Right kidney (tissue), 1 donor: ENCODE measurements at regions not wholly inside any gene's neighbourhood (a gene's known extent, or its start where the extent isn't known, plus 50 kb on each side); places are given as distances from the start of the nearest gene placed in this dataset.

Experiments used
- DNase-seq: peaks from one replicate; pipeline ENCODE4 v3.0.0-alpha.2; 2016

GRCh38 chr9:135196474-135196873, 109.0 kb downstream of the OLFM1 start:
- DNase-seq, result no peak

DNA sequence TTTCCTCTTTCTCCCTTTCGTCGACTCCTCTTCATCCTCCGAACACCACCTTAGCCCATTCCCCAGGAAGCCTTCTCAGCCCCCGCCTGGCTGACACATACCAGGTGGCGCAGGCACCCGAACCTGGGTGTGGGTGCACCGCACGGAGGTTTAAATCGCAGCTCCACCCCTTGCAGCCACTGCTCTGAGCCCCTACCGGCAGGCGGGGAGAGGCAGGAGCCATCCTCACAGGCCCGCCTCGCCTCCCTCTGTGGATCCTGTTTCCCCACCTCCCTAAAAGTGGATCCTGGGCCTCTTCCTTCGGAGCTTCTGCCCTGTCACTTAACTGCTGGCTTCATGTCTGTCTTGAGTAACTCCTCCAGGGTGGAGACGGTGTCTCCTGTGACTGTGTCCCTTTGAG, 110.7 kb downstream of the OLFM1 start:
- no peak for DNase-seq

GRCh38 chr9:135198586-135199285, 111.3 kb downstream of the OLFM1 start:
- DNase-seq, result no peak

- DNase-seq, result no peak
These were observed 112.0 kb downstream of the OLFM1 start for GRCh38 chr9:135199489-135199888.

- no peak for DNase-seq
These were observed 114.2 kb downstream of the OLFM1 start for GRCh38 chr9:135201711-135202110.

GRCh38 chr9:135204177-135204576, 116.7 kb downstream of the OLFM1 start:
- DNase-seq, result no peak

DNA sequence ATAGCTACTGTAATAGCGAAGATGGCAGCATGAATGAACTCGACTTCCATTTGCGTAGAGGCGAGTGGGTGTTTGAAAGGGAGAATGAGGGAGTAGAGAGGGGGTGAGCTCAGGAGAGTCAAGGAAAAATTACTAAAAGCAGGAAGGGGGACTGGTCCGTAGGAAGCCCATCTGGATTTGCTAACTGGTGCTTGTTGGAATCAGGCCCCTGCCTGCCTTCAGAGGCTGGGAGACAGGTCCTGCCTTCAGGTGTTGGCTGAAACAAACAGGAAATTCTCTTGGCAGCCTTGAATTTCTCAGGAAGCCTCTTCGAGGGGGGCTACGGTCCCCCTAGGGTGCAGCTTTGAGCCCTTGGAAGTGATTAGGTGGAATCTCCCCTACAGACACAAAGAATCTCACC, 121.7 kb downstream of the OLFM1 start:
- no peak for DNase-seq

DNA sequence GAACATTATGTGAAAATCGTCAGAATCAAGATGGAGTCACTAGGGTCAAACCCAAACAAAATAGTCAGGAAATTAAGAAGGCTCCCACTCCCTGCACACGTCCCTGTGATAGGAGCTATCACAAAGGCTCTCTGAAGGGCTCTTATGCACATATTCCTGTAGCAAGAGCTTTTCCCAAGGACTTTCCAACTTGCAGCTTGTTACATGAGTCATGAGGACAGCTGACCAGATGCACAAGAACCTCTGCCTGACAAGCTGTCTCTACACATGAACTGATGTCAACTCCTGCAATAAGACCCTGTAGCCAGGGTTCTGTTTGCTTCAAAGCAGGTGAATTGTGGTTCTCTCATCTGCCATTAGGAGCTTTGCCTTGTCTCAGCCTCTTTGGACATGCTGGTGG, 122.4 kb downstream of the OLFM1 start:
- DNase-seq, result no peak

DNA sequence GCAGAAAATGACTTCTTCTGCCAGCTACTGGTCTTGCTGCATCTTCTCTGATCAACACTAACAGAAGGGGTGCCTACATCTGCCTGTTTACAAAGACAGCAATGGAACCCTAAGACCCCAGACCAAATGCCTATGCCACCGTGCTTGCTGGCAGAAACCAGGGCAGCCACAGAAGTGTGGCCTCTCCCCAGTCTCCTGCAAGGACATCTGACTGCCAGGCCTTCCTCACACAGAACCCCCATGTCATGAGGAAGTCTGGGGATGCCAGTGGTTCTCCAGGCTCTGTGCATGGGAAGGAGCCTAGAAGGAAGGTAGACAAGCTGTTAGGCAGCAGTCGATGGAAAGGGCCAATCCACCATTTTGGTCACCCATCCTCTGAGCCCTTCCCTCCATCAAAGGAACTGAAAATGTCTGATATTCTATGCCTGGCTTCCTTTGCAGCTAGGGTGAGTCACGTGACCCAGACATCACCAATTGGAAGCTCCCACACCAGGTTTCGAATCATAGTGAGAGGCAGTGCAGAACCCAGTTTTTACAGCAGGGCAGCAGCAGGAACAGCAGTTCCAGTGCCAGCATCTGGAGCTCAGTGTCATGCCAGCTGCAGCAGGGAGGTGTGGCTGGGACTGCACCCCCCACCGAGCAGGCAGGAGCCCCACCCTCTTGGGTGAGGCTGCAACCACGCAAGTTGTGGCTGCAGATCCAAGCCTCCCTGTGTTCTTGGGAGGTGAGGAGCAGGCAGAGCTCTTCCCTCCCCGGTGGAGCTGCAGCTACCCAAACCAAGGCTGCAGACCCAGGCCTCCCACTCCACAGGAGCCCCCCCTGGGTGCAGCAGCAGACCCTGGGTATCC, 123.4 kb downstream of the OLFM1 start:
- DNase-seq, result no peak

DNA sequence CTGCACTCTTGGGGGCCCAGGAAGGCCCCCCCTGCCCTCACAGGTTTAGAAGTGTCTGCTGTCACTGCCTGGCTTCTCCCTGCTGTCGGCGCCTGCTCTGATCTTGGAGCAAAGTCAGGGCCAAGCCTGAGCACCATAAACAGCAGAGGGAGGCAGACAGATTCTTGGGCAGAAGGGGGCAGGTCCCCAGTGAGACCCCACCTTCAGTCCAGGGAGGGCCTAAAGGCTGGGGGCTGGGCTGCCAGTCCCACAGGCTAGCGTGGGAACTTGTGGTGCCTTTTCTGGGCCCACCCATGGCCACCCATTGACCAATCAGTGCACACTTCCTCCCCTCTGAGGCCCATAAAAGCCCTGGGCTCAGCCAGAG, 124.0 kb downstream of the OLFM1 start:
- no peak for DNase-seq

- no peak for DNase-seq
These were observed 125.5 kb downstream of the OLFM1 start for GRCh38 chr9:135212961-135213360.

DNA sequence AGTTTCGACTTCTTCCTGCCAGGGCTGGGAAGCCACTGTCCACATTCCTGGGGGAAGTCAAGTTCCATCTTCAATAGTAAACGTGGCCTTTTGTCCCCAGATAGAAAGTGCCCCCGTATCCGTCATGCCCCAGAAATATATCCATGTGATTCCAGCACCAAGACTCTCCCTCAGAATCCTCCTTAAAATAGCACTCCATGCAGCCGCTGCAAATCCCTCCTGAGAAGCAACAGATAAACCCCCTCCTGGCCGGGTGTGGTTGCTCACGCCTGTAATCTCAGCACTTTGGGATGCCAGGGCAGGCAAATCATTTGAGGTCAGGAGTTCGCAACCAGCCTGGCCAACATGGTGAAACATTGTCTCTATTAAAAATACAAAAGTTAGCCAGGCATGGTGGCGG, 126.1 kb downstream of the OLFM1 start:
- no peak for DNase-seq

- no peak for DNase-seq
These were observed 126.7 kb downstream of the OLFM1 start for GRCh38 chr9:135214054-135214640.

- no peak for DNase-seq
These were observed 127.2 kb downstream of the OLFM1 start for GRCh38 chr9:135214706-135215105.

DNA sequence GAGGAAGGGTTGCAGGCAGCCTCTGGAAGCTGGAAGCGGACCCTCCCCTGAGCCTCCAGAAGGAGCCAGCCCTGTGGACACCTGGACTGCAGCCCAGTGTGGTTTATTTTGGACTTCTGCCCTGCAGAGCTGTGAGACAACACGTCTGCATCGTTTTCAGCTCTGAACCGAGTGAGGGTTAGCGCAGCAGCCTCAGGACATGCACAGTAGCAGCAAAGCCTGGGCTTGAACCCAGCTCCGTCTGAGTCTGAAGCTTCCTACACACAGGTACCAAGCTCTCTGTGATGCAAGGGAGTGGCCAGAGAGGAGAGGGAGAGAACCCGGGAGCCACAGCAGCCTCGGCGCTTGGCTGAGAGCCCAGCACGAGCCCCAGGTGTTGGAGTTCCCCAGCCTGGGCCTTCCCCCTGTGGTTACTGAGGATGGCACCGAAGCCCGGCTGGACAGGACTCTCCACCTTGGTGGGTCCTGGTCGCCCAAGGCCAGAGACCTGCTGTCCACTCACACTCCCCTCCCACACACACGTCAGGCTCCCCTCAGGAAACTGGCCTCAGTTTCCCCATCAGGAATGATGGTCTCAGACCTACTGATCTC, 128.2 kb downstream of the OLFM1 start:
- peak; percentile 18 for DNase-seq

- DNase-seq, result no peak
These were observed 128.8 kb downstream of the OLFM1 start for GRCh38 chr9:135216236-135216635.

- DNase-seq, result peak; percentile 34
These were observed 129.4 kb downstream of the OLFM1 start for GRCh38 chr9:135216791-135217441.

DNA sequence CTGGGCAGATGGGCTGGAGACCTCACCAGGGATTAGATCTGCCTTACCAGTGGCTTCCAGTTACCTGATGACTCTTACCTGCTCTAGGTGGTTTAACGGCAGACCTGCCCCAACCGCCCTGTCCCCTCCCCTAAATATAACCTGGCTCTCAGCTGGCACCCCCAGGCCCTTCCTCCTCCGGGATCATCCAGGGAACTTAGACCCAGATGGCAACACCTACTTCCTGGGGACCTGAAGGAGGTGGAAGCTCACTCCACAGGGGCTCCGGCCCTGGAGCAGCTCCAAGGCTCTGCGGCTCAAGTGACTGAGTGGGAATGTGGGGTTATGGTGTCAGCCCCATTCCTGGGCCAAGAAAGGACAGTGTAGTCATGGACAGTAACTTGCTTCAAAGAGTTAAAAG, 130.4 kb downstream of the OLFM1 start:
- DNase-seq, result no peak

DNA sequence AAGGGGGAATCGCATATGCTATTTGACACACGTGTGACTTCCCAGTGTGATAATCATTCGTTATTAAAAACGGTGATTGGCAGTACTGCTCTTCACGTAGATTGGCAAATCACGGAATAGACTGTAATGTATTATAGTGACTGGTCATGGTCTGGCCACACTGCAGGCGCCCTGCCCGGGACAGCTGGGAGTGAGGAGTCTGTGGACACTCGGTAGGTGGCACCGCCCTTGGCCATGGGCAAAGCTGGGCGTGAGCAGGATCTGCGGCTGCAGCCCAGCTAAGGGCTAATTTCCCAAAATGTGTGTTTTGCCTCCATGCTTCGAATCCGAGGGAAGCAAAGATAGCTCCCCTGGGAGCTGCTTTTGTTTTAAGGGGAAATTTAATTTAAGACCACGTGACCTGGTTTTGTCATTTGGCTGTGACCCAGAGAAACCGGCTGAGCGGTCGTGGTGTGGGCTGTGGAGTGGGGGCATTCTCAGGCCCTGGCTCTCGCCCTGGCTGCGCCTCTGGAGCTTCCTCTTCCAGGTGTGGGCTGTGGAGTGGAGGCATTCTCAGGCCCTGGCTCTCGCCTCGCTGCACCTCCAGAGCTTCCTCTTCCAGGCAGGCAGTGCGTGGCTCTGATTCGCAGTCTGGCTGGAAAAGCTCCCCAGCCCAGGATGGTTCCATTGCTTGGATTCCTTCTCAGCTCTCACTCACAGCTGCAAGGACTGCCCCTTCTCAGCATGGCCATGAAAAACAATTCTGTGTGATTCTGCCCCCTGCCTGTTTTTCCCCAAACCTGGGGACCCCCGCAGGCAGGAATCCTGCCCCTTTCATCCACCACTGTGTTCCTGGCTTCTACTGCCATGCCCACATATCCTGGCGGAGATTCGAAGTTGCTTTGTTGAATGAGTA, 131.1 kb downstream of the OLFM1 start:
- no peak for DNase-seq

- no peak for DNase-seq
These were observed 132.5 kb downstream of the OLFM1 start for GRCh38 chr9:135219676-135220600.
